ENCODE measurements at regions not wholly inside any gene's neighbourhood (a gene's known extent, or its start where the extent isn't known, plus 50 kb on each side); places are given as distances from the start of the nearest gene placed in this dataset.

- Histone ChIP-seq H3K27me3 (no peaks in the 10 kb centered on the region), H3K36me3 (no peaks in the 10 kb centered on the region), H3K4me1 (no peaks in the 10 kb centered on the region), H3K4me3 (no peak overlapping the region), H3K9me3 (no peaks in the 10 kb centered on the region), H3K27ac (no peak overlapping the region)
- TF ChIP-seq POLR2A (IDR thresholded peaks at IDR 0.05) (no peak), CTCF (IDR thresholded peaks at IDR 0.05 in 4 of 5, conservative IDR thresholded peaks at IDR 0.05 in 1 of 5) (no peak)
- intact Hi-C loops (cut with DNase I; ENCODE audit: low total_unique reads) = no loop called here
- in situ Hi-C loops (cut with MboI; ENCODE audit: low sequenced_read_pairs in 4 of 4) = no loop called here
- DNase-seq (no peak), ATAC-seq (no peak)
Observed at GRCh38 chr7:79880312-79880711, 254.3 kb upstream of the GNAI1 start.

GRCh38 chr7:79877874-79878465, 256.7 kb upstream of the GNAI1 start:
- H3K36me3 ChIP-seq = no peaks in the 10 kb centered on the region
- no peak for DNase-seq
- H3K27ac ChIP-seq = no peak overlapping the region
- in situ Hi-C loops (cut with MboI; ENCODE audit: low sequenced_read_pairs in 4 of 4) = no loop called here
- H3K9me3 ChIP-seq = no peaks in the 10 kb centered on the region
- no peak overlapping the region for H3K4me3 ChIP-seq
- no peak for ATAC-seq
- no peaks in the 10 kb centered on the region for H3K4me1 ChIP-seq
- intact Hi-C loops (cut with DNase I; ENCODE audit: low total_unique reads) = no loop called here
- TF ChIP-seq CTCF (IDR thresholded peaks at IDR 0.05 in 4 of 5, conservative IDR thresholded peaks at IDR 0.05 in 1 of 5) (no peak), POLR2A (IDR thresholded peaks at IDR 0.05) (no peak)
- H3K27me3 ChIP-seq = no peaks in the 10 kb centered on the region

GRCh38 chr7:79876848-79877252, 257.8 kb upstream of the GNAI1 start:
- no peak overlapping the region for H3K4me3 ChIP-seq
- no peak overlapping the region for H3K27ac ChIP-seq
- in situ Hi-C loops (cut with MboI; ENCODE audit: low sequenced_read_pairs in 4 of 4) (no loop called here), intact Hi-C loops (cut with DNase I; ENCODE audit: low total_unique reads) (no loop called here)
- no peaks in the 10 kb centered on the region for H3K9me3 ChIP-seq
- ATAC-seq (no peak), DNase-seq (no peak)
- H3K36me3 ChIP-seq = no peaks in the 10 kb centered on the region
- no peaks in the 10 kb centered on the region for H3K4me1 ChIP-seq
- H3K27me3 ChIP-seq = no peaks in the 10 kb centered on the region
- TF ChIP-seq POLR2A (IDR thresholded peaks at IDR 0.05) (no peak), CTCF (IDR thresholded peaks at IDR 0.05 in 4 of 5, conservative IDR thresholded peaks at IDR 0.05 in 1 of 5) (no peak)

- H3K27me3 ChIP-seq = no peaks in the 10 kb centered on the region
- intact Hi-C loops (cut with DNase I; ENCODE audit: low total_unique reads) = no loop called here
- no peak overlapping the region for H3K4me3 ChIP-seq
- in situ Hi-C loops (cut with MboI; ENCODE audit: low sequenced_read_pairs in 4 of 4) = no loop called here
- no peak overlapping the region for H3K27ac ChIP-seq
- DNase-seq = no peak
- TF ChIP-seq POLR2A (IDR thresholded peaks at IDR 0.05) (no peak), CTCF (IDR thresholded peaks at IDR 0.05 in 4 of 5, conservative IDR thresholded peaks at IDR 0.05 in 1 of 5) (no peak)
- H3K36me3 ChIP-seq = no peaks in the 10 kb centered on the region
- no peaks in the 10 kb centered on the region for H3K4me1 ChIP-seq
- no peak for ATAC-seq
- no peaks in the 10 kb centered on the region for H3K9me3 ChIP-seq
Observed at GRCh38 chr7:79874797-79875196, 259.8 kb upstream of the GNAI1 start.

- no peak for ATAC-seq
- H3K4me3 ChIP-seq = no peak overlapping the region
- in situ Hi-C loops (cut with MboI; ENCODE audit: low sequenced_read_pairs in 4 of 4) (no loop called here), intact Hi-C loops (cut with DNase I; ENCODE audit: low total_unique reads) (no loop called here)
- no peak overlapping the region for H3K27ac ChIP-seq
- no peaks in the 10 kb centered on the region for H3K27me3 ChIP-seq
- no peaks in the 10 kb centered on the region for H3K9me3 ChIP-seq
- no peak for DNase-seq
- no peaks in the 10 kb centered on the region for H3K36me3 ChIP-seq
- H3K4me1 ChIP-seq = no peaks in the 10 kb centered on the region
- TF ChIP-seq POLR2A (IDR thresholded peaks at IDR 0.05) = no peak
- TF ChIP-seq CTCF (IDR thresholded peaks at IDR 0.05 in 4 of 5, conservative IDR thresholded peaks at IDR 0.05 in 1 of 5) = no peak
Observed at GRCh38 chr7:79872176-79872575, 262.5 kb upstream of the GNAI1 start.

All from gastrocnemius medialis (tissue), 4 donors.